ENCODE measurements at regions not wholly inside any gene's neighbourhood (a gene's known extent, or its start where the extent isn't known, plus 50 kb on each side); places are given as distances from the start of the nearest gene placed in this dataset.

- intact Hi-C loops (cut with DNase I) = no loop called here
- DNase-seq (ENCODE audit: missing footprints) (no peak), ATAC-seq (no peak)
These were observed 139.2 kb downstream of the RASSF9 start for GRCh38 chr12:85697003-85697402.

DNA sequence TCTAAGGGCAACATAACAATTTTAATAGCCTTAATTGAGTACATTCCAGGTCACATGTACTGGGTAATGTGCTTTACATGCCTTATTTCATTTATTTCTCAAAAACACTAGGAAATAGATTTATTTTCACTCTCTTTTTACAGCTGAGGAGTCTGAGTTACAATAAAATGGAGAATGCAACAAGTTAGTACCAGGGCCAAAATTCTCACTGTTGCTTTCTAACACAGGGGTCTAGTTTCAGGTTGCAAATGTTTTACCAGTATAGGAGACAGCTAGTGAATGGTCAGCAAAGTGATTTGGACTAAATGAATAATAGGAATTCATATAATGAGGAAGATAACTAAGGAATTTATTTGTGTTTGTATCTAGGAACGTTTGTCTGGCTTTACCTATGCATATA, 137.3 kb downstream of the RASSF9 start:
- intact Hi-C loops (cut with DNase I) = no loop called here
- no peak for ATAC-seq
- no peak for DNase-seq (ENCODE audit: missing footprints)

DNA sequence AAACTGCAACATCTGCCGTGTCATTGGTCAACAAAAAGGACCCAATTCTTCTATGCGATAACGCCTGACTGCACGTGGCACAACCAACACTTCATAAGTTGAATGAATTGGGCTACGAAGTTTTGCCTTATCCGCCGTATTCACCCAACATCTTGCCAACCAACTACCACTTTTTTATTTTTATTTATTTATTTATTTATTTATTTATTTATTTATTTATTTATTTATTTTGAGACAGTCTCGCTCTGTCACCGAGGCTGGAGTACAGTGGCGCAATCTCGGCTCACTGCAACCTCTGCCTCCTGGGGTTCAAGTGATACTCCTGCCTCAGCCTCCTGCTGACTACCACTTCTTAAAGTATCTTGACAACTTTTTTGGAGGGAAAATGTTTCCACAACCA, 127.4 kb downstream of the RASSF9 start:
- no peak for ATAC-seq
- no peak for DNase-seq (ENCODE audit: missing footprints)
- intact Hi-C loops (cut with DNase I) = no loop called here

DNA sequence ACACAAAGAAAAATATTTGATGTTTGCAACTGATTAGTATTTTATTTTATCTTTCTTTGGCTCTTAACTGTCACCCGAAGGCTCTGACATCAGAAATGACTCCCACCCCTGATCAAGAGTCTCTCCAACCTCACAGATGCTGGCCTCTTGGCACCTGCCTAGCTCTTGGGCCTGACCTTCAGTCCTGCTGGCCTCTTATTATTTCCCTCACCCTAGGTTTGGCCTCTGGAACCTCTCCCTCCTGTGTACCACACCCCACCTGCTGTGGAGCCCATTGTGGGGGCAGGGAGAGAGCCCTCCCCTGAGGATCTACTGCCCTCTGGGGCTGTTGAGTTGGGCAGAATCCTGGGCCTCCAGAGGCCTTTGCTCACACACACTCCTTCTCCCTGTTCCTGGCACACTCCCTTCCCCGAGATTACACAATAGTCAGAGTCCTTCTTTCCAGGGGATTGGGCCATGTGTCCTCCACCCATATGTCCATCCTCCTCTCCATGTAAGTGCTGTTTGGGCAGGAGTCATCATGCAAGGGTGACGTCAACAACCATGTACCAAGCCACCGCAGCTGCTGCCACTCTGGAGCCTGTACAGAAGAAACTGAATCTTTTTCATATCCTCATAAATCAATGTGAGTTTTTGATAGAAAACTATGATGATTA, 124.3 kb downstream of the RASSF9 start:
- DNase-seq (ENCODE audit: missing footprints) (peak; percentile 67), ATAC-seq (peak; percentile 95)
- intact Hi-C loops (cut with DNase I) = no loop called here

DNA sequence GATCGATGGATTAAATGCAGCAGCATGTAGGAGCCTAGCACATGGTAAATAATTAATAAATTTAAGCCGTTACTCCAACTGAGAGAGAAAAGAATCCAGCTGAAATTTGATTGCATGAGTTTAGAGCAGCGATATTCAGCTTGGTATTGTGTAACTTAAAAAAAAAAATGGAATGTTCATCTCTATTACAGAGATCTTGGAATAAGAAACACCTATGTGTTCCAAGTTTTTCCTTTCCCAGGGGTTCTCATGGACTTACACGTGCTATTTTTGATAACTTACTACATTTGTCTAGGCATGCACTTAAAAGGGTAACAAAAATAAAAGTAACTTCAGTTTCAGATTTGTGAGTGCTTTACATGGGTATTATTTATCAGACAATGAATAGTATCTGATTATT, 122.8 kb downstream of the RASSF9 start:
- intact Hi-C loops (cut with DNase I) = no loop called here
- ATAC-seq = peak; percentile 77
- DNase-seq (ENCODE audit: missing footprints) = no peak

- no peak for DNase-seq (ENCODE audit: missing footprints)
- intact Hi-C loops (cut with DNase I) = no loop called here
- ATAC-seq = no peak
These were observed 121.8 kb downstream of the RASSF9 start for GRCh38 chr12:85714425-85714824.

DNA sequence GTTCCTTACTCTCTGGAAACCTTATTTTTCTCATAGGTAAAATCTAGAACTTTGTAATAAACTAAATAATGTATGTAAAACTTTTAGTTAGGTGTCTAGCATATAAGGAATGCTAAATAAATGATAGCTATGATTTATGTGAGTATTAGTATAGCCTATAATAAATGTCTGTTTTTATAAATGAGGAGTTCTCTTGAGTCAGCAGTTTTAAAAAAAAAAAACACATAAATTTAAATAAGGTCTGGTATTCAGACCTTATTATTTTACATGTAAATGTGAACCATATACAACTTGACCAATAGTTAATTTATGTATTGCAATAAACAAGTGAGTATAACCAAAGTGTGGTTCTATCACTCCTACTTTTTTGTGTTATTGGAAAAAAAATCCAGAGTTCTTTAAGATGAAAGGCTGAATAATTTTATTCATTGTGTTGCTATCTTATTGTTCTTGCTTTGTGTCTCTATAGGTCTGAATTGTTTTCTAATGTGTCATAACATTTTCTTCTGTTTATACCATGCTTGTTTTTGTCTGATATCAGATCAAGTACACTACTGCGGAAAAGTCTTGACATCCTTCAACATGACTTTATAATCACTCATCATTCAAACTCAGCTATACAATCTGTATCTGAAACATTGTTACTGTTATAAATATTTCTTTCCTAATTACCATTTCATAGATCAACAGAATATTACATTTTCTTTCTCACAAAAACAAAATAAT, 115.7 kb downstream of the RASSF9 start:
- DNase-seq (ENCODE audit: missing footprints) = no peak
- ATAC-seq = no peak
- intact Hi-C loops (cut with DNase I) = loop anchor here (10.0 kb wide), 1 partner anchor 144 kb away; no protein-coding TSS in a partner anchor

DNA sequence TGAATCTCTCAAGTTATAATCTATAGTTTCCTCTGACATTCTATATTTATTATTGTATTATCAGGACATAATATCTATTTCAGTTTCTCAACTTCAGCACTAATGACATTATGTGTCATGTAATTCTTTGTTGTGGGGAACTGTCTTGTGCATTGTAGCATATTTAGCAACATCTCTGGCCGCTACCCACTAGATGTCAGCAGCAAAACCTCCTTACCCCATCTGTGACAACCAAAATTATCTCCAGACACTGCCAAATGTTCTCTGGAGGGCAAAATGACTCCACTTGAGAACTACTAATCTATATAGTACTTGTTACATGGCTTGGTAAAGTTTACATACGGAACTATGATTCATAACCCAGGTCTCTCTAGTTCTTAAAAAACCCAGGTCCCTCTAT, 110.2 kb downstream of the RASSF9 start:
- intact Hi-C loops (cut with DNase I) = loop anchor here (10.0 kb wide), 1 partner anchor 139 kb away; no protein-coding TSS in a partner anchor
- ATAC-seq = no peak
- no peak for DNase-seq (ENCODE audit: missing footprints)

DNA sequence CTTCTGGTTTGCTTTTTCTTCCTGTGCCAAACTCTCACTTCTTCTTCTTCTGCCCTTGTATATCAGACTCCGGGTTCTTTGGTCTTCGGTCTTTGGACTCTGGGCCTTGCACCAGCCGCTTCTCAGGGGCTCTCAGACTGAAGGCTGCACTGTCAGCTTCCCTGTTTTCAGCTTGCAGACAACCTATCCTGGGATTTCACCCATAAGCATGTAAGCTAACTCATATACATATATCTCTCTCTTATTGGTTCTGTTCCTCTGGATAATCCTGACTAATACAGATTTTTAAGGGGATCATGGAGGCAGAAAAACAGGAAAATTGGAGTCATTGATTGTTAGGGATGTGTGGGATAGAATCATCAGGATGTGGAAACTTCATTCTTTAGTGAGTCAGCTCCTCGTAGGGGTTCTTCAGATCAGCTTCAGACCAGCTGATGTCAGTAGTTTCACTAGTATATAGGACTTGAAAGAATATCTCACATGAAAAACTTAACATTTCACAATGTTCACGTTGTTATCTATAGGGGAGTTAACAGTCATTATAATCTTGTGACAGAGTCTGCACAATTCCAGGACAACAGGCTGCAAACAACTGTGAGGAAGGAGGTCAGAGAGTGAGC, 102.9 kb downstream of the RASSF9 start:
- ATAC-seq = no peak
- intact Hi-C loops (cut with DNase I) = no loop called here
- DNase-seq (ENCODE audit: missing footprints) = no peak

- intact Hi-C loops (cut with DNase I) = no loop called here
- no peak for ATAC-seq
These were observed 102.2 kb downstream of the RASSF9 start for GRCh38 chr12:85733984-85734383.

GRCh38 chr12:85740186-85740585, 96.0 kb downstream of the RASSF9 start:
- intact Hi-C loops (cut with DNase I) = no loop called here
- no peak for ATAC-seq
- DNase-seq (ENCODE audit: missing footprints) = no peak

More at GRCh38 chr12:85733984-85734383, 102.2 kb downstream of the RASSF9 start:
- DNase-seq (ENCODE audit: missing footprints) = no peak

DNA sequence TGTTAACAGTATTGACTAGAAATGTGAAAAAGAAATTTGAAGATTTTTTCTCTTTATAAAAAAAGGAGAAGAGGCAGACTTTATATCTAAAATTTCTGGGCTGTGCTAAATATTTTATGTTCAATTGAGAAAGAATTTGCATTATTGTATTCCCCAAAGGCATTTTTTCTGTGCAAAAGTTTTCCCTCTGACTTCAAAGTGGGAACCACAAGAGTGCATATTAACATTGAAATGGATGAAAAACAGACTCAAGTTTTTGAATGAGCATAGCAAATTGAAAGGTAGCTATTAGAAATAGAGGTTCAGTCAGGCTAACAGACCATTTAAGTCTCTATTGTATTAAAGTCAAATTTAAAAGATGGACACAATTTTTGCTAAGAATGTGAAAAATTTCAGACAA, 95.2 kb downstream of the RASSF9 start:
- no peak for DNase-seq (ENCODE audit: missing footprints)
- intact Hi-C loops (cut with DNase I) = no loop called here
- ATAC-seq = no peak

GRCh38 chr12:85747941-85748495, 88.2 kb downstream of the RASSF9 start:
- ATAC-seq = no peak
- DNase-seq (ENCODE audit: missing footprints) = no peak
- intact Hi-C loops (cut with DNase I) = no loop called here
